SJCRH30 (cell line): ENCODE measurements at regions not wholly inside any gene's neighbourhood (a gene's known extent, or its start where the extent isn't known, plus 50 kb on each side); places are given as distances from the start of the nearest gene placed in this dataset.
"Not testable (repeated sequence)": the region's sequence is repeated elsewhere in the genome, so short reads cannot be mapped to it uniquely, and the experiment has no call there.

Experiments used
- DNase-seq, 2 experiments: peaks; one replicate each; pipeline ENCODE4 v3.0.0-alpha.2; 2015 to 2020
- H3K27ac ChIP-seq: fragments of 250-450 bp; sonication (Bioruptor Pico); 2 replicates; pipeline ENCODE4 v1.5.1; 2020; ENCODE audit warnings: mild to moderate bottlenecking, moderate library complexity
- H3K27me3 ChIP-seq: fragments of 250-450 bp; sonication (Bioruptor Pico); 2 replicates; pipeline ENCODE4 v1.5.1; 2020; ENCODE audit warnings: mild to moderate bottlenecking, moderate library complexity
- H3K36me3 ChIP-seq: fragments of 250-450 bp; sonication (Bioruptor Pico); 2 replicates; pipeline ENCODE4 v1.5.1; 2020; ENCODE audit warnings: mild to moderate bottlenecking, moderate library complexity
- H3K4me1 ChIP-seq: fragments of 250-450 bp; sonication (Bioruptor Pico); 2 replicates; pipeline ENCODE4 v1.5.1; 2020; ENCODE audit warnings: mild to moderate bottlenecking, moderate library complexity
- H3K4me3 ChIP-seq: fragments of 250-450 bp; sonication (Bioruptor Pico); 2 replicates; pipeline ENCODE4 v1.5.1; 2020; ENCODE audit warnings: mild to moderate bottlenecking, moderate library complexity
- H3K9me3 ChIP-seq: fragments of 250-450 bp; sonication (Bioruptor Pico); replicated peaks from 2 replicates; pipeline ENCODE4 v1.5.1; 2020; ENCODE audit warnings: mild to moderate bottlenecking, moderate library complexity

DNA sequence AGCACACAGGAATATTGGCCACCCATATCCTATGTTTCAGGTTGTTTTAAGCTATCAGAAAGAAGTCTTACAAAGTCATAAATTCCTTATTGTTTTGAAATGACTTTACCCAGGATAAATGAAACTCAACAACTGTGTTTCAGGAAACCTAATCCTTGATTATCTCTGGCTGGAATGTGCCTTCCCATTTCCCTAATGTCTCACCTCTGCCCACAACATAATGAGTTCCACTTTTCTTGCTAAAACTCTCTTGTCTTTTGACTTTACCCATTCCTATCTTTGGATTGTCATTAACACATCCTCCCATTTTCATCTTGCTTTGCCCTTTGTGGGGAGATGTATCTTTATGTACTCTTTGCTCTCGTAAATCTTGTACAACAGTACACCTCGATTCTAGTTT, 200.0 kb upstream of the DNAJC19 start:
- Histone ChIP-seq H3K4me3 (no peak overlapping the region), H3K27ac (no peak overlapping the region), H3K36me3 (no peaks in the 10 kb centered on the region), H3K4me1 (no peaks in the 10 kb centered on the region), H3K9me3 (no peaks in the 10 kb centered on the region), H3K27me3 (no peaks in the 10 kb centered on the region)
- no peak for DNase-seq

DNA sequence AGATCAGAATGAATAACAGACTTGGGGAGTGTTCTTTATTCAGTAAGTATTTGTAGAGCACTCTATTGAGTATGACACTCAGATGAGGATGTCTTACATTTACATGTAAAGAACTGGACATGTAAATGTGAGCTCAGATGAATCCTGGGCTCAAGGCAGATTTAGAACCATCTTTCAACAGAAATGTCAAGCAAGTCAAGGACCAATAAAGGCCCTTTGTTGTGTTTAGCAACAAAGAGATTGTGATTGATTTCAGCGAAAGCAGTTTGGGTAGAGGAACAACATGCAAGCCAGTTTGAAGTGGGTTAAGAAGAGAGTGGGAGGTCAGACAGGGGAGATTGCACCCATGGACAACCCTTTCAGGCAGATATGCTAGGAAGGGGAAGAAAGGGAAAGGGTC, 194.2 kb upstream of the DNAJC19 start:
- no peak overlapping the region for H3K27ac ChIP-seq
- H3K27me3 ChIP-seq = no peaks in the 10 kb centered on the region
- H3K9me3 ChIP-seq = no peaks in the 10 kb centered on the region
- no peak for DNase-seq
- H3K4me1 ChIP-seq = no peaks in the 10 kb centered on the region
- H3K36me3 ChIP-seq = no peaks in the 10 kb centered on the region
- H3K4me3 ChIP-seq = no peak overlapping the region

DNA sequence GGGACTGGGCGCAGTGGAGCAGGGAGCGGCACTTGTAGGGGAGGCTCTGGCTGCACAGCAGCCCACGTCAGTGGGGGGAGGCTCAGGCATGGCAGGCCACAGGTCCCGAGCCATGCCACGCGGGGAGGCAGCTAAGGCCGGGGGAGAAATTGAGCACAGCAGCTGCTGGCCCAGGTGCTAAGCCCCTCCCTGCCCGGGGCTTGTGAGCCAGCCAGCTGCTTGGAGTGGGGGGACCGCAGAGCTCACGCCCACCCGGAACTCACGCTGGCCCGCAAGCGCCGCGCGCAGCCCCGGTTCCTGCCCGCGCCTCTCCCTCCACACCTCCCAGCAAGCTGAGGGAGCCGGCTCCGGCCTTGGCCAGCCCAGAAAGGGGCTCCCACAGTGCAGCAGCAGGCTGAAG, 193.5 kb upstream of the DNAJC19 start:
- not testable (repeated sequence) for H3K27ac ChIP-seq, H3K9me3 ChIP-seq, H3K4me3 ChIP-seq, DNase-seq, H3K4me1 ChIP-seq, H3K36me3 ChIP-seq, H3K27me3 ChIP-seq

DNA sequence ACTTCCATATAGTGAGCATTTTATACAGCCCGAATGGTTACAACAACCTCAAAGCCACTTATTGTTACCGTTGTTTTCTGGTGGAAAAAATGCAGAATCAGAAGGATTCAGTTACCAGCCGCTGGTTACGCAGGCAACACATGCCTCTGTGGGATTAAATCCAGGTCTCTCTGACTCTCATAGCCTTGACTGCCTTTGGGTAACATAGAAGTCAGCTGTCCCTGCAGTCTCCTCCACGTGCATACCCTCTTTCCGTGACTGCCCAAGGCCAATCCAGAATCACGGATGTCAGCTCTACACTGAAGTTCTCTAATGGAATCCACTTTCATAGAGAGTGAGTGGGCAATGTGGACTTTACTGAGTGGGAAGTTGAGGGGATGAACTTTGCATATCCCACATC, 189.5 kb upstream of the DNAJC19 start:
- Histone ChIP-seq H3K27ac (no peak overlapping the region), H3K27me3 (no peaks in the 10 kb centered on the region), H3K4me1 (no peaks in the 10 kb centered on the region), H3K4me3 (no peak overlapping the region), H3K36me3 (no peaks in the 10 kb centered on the region), H3K9me3 (no peaks in the 10 kb centered on the region)
- peak in 1 of 2 experiments; percentile 2 for DNase-seq

DNA sequence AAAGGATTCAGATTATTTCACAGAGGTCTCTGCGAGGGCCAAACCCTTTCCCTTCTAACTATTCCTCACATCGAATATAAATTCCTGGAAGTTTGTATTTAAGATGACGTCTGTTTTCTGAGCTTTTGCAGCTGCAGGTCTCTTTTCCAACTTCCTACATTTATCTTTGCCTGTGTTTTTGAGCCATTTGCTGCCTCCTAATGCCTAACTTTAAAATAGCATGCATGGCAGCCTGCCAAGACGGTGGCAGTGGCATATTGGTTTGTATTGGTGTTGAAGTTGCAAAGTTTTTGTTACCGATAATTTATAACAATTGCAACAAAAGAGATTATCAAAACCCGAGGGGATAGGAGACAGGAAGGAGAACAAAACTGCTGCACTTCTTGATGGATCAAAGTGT, 187.1 kb upstream of the DNAJC19 start:
- Histone ChIP-seq H3K9me3 (no peaks in the 10 kb centered on the region), H3K36me3 (no peaks in the 10 kb centered on the region), H3K27me3 (no peaks in the 10 kb centered on the region), H3K27ac (no peak overlapping the region), H3K4me1 (no peaks in the 10 kb centered on the region), H3K4me3 (no peak overlapping the region)
- DNase-seq = peak; percentile 39 to 73

DNA sequence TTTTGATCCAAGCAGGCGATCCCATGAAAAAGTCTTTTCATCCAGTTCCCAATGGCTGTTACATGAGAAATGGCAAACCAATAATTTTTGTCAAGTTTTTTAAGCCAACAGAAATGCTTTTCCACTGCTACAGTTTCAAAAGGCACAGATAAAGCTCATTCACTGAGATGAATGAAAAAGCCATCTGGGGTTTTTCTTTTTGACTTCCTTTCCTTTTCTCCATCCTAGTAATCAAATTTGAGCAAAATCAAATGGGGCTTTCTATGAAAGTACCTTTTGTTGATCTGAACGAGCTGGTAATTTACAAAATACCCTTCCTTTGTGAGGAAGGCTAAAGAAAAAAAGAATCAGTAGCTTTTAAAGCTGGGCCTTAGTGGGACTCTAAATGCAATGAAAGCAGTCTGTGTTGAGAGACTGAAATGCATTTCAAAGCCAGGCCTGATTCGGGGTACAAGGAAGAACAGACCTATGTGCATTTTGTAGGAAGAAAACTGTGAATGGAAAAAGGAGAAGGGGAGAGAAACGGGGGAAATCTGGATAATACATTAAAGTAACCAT, 185.2 kb upstream of the DNAJC19 start:
- DNase-seq = no peak
- Histone ChIP-seq H3K27ac (no peak overlapping the region), H3K36me3 (no peaks in the 10 kb centered on the region), H3K4me1 (no peaks in the 10 kb centered on the region), H3K27me3 (no peaks in the 10 kb centered on the region), H3K9me3 (no peaks in the 10 kb centered on the region), H3K4me3 (no peak overlapping the region)

DNA sequence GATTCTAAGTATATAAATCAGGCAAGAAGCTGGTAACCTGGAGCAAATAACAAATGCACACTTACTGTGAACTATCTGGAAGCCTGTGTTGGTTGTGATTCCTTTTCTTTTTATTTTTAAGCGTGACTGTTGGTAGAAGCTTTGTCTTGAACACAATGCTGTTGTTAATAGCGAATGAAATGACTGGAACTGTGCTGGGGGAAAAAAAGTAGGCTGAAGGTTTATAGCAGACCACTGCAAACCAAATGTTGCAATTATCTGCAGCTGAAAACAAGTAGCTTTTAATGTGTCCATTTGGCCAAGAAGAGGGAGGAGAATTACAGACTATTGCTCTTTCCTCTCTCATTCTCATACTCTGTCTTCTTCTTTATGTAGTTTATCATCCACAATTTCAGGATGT, 184.5 kb upstream of the DNAJC19 start:
- Histone ChIP-seq H3K27me3 (no peaks in the 10 kb centered on the region), H3K36me3 (no peaks in the 10 kb centered on the region), H3K9me3 (no peaks in the 10 kb centered on the region), H3K27ac (no peak overlapping the region), H3K4me3 (no peak overlapping the region), H3K4me1 (no peaks in the 10 kb centered on the region)
- no peak for DNase-seq

DNA sequence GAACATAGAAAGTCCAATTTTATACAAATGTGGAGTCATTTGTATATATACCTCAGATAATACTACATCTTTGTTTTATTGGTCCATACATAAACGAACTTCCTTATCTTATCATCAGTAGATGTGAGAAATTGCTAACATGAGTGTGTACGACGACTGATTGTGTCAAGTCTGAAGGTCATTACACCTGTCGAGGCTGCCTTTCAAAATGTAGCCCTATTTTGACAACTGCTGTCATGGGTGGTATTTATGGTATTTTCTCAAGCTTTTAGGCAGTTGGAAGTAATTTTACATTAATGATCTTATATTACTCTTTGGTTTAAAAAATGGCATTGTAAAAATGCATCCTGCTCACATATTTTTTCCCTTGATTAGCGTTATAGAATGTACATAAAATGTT, 183.7 kb upstream of the DNAJC19 start:
- DNase-seq = no peak
- Histone ChIP-seq H3K36me3 (no peaks in the 10 kb centered on the region), H3K9me3 (no peaks in the 10 kb centered on the region), H3K27me3 (no peaks in the 10 kb centered on the region), H3K27ac (no peak overlapping the region), H3K4me3 (no peak overlapping the region), H3K4me1 (no peaks in the 10 kb centered on the region)

DNA sequence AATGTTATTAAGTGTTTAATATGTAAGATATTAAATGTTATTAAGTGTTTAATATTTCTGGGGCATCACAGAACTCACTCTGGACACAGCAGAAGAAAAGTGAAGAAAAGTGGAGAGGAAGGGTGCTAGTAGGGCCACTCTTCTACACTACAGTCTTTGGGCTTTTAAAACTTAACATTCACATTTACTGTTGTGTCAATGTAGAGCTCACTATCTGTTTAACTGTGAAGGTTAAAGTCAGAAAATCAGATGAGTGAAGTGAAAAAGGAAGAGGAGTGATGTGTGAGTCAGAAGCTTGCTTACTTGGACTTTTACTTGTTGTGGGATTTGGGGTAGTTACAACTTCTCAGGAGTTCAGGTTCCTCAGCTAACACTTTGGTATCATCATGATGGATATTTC, 145.3 kb upstream of the DNAJC19 start:
- DNase-seq = no peak
- H3K27me3 ChIP-seq = no peaks in the 10 kb centered on the region; the same call in 1 of the 2 replicates
- H3K36me3 ChIP-seq = no peaks in the 10 kb centered on the region
- no peaks in the 10 kb centered on the region for H3K4me1 ChIP-seq
- H3K4me3 ChIP-seq = no peak overlapping the region
- no peaks in the 10 kb centered on the region for H3K9me3 ChIP-seq
- H3K27ac ChIP-seq = no peak overlapping the region

DNA sequence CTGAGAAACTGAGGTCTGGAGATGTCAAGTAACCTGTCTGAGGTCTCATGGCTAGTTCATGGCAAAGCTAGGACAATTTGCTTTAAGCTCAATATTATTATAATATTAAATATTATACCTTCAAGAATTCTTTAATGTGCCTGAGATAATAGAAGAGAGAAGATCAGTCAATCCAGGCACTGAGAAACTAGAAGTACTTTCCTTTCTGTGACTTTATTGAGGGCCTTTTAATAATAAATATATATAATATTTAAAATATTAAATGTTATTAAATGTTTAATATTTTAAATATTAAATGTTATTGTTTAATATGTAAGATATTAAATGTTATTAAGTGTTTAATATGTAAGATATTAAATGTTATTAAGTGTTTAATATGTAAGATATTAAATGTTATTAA, 144.3 kb upstream of the DNAJC19 start:
- Histone ChIP-seq H3K36me3 (no peaks in the 10 kb centered on the region), H3K27ac (no peak overlapping the region), H3K4me3 (no peak overlapping the region), H3K4me1 (no peaks in the 10 kb centered on the region), H3K27me3 (no peaks in the 10 kb centered on the region; the same call in 1 of the 2 replicates), H3K9me3 (no peaks in the 10 kb centered on the region)
- DNase-seq = no peak

DNA sequence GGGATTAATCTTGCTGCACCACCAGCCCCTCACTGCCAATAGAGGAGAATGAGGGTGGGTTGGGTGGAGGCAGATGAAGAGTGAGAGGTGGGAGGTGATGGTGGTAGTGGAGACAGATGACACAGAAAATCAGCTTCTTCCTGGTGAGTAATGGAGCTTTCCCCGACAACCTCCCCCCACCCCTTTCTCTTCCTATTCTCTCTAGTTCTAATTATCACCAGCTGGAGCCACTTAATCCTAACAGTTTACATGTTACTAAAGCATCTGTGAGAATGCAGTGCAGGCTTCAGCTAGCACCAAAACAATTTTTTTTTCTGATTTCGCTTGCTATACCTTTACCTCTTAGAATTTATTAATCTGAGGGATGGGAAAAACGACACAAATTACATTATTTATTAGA, 116.1 kb upstream of the DNAJC19 start:
- Histone ChIP-seq H3K4me1 (no peaks in the 10 kb centered on the region), H3K9me3 (no peaks in the 10 kb centered on the region), H3K36me3 (no peaks in the 10 kb centered on the region), H3K27ac (no peak overlapping the region), H3K4me3 (no peak overlapping the region), H3K27me3 (no peaks in the 10 kb centered on the region)
- no peak for DNase-seq

DNA sequence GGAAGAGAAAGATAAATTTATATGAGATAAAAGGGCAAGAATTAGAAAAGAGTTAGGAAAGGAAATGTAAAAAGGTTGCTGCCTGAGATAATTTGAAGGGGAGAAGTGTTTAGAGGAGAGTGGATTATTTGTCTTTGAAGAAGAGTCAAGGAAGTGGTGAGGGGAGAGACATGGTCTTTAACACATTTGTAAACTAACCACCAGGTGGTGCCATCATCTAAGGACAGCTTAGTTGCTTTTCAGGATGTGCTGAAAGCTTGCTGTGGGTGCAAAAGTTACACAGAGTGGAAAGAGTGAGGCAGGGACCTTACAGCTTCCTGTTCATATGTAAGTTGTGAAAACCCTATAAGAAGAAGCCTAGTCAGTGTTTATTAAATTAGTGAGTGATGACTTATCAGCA, 114.1 kb upstream of the DNAJC19 start:
- Histone ChIP-seq H3K4me1 (no peaks in the 10 kb centered on the region), H3K27ac (no peak overlapping the region), H3K4me3 (no peak overlapping the region), H3K9me3 (no peaks in the 10 kb centered on the region), H3K27me3 (no peaks in the 10 kb centered on the region), H3K36me3 (no peaks in the 10 kb centered on the region)
- peak; percentile 3 to 46 for DNase-seq

DNA sequence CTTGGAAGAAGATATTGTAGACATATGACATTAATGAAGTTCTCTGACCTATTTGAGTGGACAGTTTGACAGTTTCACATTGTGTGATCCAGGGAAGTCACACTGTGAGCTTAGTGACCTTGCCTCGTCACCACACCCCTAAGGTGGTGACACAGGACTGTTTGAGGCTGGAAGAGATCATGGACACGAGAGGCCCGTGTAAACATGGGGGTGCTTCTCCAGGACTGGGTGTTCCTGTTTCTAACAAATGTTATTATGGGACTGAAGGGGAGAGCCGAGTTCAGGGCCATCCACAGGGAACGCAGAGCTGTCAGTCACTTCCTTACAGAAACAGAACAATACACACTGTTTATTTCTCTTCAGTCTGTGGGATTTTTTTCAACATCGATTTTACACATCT, 96.5 kb upstream of the DNAJC19 start:
- no peaks in the 10 kb centered on the region for H3K9me3 ChIP-seq
- H3K36me3 ChIP-seq = no peaks in the 10 kb centered on the region
- no peak for DNase-seq
- H3K4me3 ChIP-seq = no peak overlapping the region
- no peak overlapping the region for H3K27ac ChIP-seq
- no peaks in the 10 kb centered on the region for H3K27me3 ChIP-seq
- no peaks in the 10 kb centered on the region for H3K4me1 ChIP-seq

DNA sequence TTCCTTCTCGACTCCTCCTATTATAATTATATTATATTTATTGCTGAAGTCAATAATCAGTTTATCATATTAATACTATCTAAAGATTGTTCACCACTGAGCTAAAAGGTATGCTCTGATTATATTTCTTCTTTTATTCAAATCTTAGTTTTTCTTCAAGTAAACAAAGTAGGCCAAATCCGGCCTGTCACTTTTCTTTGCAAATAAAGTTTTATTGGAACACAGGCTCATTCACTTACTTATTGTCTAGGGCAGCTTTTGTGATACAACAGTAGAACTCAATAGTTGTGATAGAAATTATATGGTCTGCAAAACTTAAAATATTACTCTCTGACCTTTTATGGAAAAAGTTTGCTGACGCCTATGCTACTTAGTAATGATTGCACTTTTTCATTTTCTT, 92.4 kb upstream of the DNAJC19 start:
- H3K4me1 ChIP-seq = no peaks in the 10 kb centered on the region
- no peaks in the 10 kb centered on the region for H3K36me3 ChIP-seq
- H3K9me3 ChIP-seq = no peaks in the 10 kb centered on the region

DNA sequence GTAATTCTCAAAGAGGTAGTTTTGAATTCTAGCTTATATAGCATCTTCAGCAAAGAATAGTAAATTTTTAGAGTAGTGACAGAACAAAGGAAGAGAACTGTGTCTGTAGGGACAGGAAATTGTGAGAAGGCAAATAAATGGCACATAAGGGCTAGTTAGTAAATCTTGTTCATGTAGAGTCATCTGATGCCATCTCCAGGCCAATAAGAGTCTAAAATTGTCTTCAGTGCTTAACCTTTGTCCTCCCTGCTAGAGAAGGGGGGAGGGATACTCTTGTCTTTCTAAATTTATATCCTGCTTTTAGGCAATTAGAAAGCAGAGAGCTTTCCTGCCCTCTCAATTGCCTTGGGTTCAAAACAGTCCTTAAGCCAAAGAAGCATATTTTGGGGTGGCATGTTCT, 87.0 kb upstream of the DNAJC19 start:
- no peaks in the 10 kb centered on the region for H3K9me3 ChIP-seq
- no peak for DNase-seq
- H3K4me1 ChIP-seq = no peaks in the 10 kb centered on the region
- H3K4me3 ChIP-seq = no peak overlapping the region
- no peaks in the 10 kb centered on the region for H3K27me3 ChIP-seq
- no peaks in the 10 kb centered on the region for H3K36me3 ChIP-seq
- H3K27ac ChIP-seq = no peak overlapping the region

More for the DNA sequence above, 92.4 kb upstream of the DNAJC19 start:
- Histone ChIP-seq H3K27ac (no peak overlapping the region), H3K27me3 (no peaks in the 10 kb centered on the region), H3K4me3 (no peak overlapping the region)
- DNase-seq = no peak

DNA sequence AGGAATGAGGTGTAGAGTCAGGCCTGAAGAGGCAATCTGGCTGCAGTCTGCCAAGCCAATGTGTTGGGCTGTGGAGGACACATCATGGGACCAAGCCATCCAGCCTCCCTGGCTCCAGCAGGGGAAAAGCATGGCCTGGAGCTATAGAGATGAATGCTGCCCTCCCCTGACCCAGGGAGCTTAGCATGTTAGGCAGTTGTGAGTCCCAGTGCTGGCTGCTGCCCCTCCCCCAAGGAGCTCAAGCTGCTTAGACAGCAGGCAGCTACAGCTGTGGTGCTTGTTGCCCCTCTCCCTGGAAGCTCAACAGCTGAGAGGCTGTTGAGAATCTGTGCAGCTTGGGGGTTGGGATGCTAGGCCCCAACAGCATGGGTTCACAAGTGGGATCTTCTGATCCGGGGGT, 85.6 kb upstream of the DNAJC19 start:
- no peaks in the 10 kb centered on the region for H3K9me3 ChIP-seq
- H3K4me3 ChIP-seq = no peak overlapping the region
- no peaks in the 10 kb centered on the region for H3K27me3 ChIP-seq
- no peaks in the 10 kb centered on the region for H3K4me1 ChIP-seq
- no peaks in the 10 kb centered on the region for H3K36me3 ChIP-seq
- no peak overlapping the region for H3K27ac ChIP-seq
- DNase-seq = peak; percentile 48 to 52
